H9 (cell line): ENCODE measurements at regions not wholly inside any gene's neighbourhood (a gene's known extent, or its start where the extent isn't known, plus 50 kb on each side); places are given as distances from the start of the nearest gene placed in this dataset.

Source experiments
- DNase-seq: peaks from one replicate; pipeline ENCODE4 v3.0.0-alpha.2; 2017
- H2AFZ ChIP-seq: one replicate; pipeline ENCODE4 v1.6.1; 2013; ENCODE audit warnings: mild to moderate bottlenecking, low read length, control low read depth, moderate library complexity
- H2AK5ac ChIP-seq: 2 replicates; pipeline ENCODE4 v1.6.1; 2013; ENCODE audit warnings: low read length, control low read depth, mixed read lengths; ENCODE audit not compliant: insufficient read length
- H2BK120ac ChIP-seq: one replicate; pipeline ENCODE4 v1.6.1; 2013; ENCODE audit warnings: low read depth, mild to moderate bottlenecking, low read length, control low read depth, inconsistent platforms; ENCODE audit not compliant: poor library complexity, severe bottlenecking
- H2BK12ac ChIP-seq: 2 replicates; pipeline ENCODE4 v1.6.1; 2013; ENCODE audit warnings: low read length, control low read depth, mixed read lengths, low read depth; ENCODE audit not compliant: insufficient read length
- H2BK15ac ChIP-seq: 2 replicates; pipeline ENCODE4 v1.6.1; 2013; ENCODE audit warnings: low read depth, low read length, control low read depth
- H2BK20ac ChIP-seq: one replicate; pipeline ENCODE4 v1.6.1; 2013; ENCODE audit warnings: low read depth, mild to moderate bottlenecking, low read length, control low read depth, inconsistent platforms; ENCODE audit not compliant: poor library complexity, severe bottlenecking
- H2BK5ac ChIP-seq: 2 replicates; pipeline ENCODE4 v1.6.1; 2013; ENCODE audit warnings: low read length, control low read depth, mixed read lengths; ENCODE audit not compliant: insufficient read length
- H3K14ac ChIP-seq: 2 replicates; pipeline ENCODE4 v1.6.1; 2013; ENCODE audit warnings: low read length, control low read depth; ENCODE audit not compliant: insufficient read depth
- H3K18ac ChIP-seq: 2 replicates; pipeline ENCODE4 v1.6.1; 2013; ENCODE audit warnings: low read depth, mild to moderate bottlenecking, mixed read lengths, low read length, control low read depth; ENCODE audit not compliant: insufficient read length
- H3K23ac ChIP-seq: 2 replicates; pipeline ENCODE4 v1.6.1; 2013; ENCODE audit warnings: low read length, control low read depth, mixed read lengths, low read depth; ENCODE audit not compliant: insufficient read length
- H3K23me2 ChIP-seq: 2 replicates; pipeline ENCODE4 v1.6.1; 2013; ENCODE audit warnings: low read depth, mild to moderate bottlenecking, mixed read lengths, low read length, control low read depth; ENCODE audit not compliant: insufficient read length, poor library complexity, severe bottlenecking
- H3K27ac ChIP-seq: 2 replicates; pipeline ENCODE4 v1.5.1; 2013; ENCODE audit warnings: low read length, control low read depth, mixed read lengths, low read depth; ENCODE audit not compliant: insufficient read length
- H3K27me3 ChIP-seq: 2 replicates; pipeline ENCODE4 v1.6.1; 2013; ENCODE audit warnings: low read length, control low read depth, inconsistent platforms; ENCODE audit not compliant: insufficient read depth
- H3K4ac ChIP-seq: 2 replicates; pipeline ENCODE4 v1.6.1; 2013; ENCODE audit warnings: low read depth, mild to moderate bottlenecking, control low read depth, inconsistent platforms, low read length, moderate library complexity
- H3K4me1 ChIP-seq: 2 replicates; pipeline ENCODE4 v1.6.1; 2013; ENCODE audit warnings: low read length, control low read depth, inconsistent platforms; ENCODE audit not compliant: insufficient read depth
- H3K4me2 ChIP-seq: 2 replicates; pipeline ENCODE4 v1.6.1; 2013; ENCODE audit warnings: low read length, control low read depth, mixed read lengths; ENCODE audit not compliant: insufficient read length, insufficient read depth
- H3K56ac ChIP-seq: 2 replicates; pipeline ENCODE4 v1.6.1; 2013; ENCODE audit warnings: low read depth, mild to moderate bottlenecking, mixed read lengths, low read length, control low read depth; ENCODE audit not compliant: insufficient read length
- H3K79me1 ChIP-seq: 2 replicates; pipeline ENCODE4 v1.6.1; 2013; ENCODE audit warnings: low read depth, mild to moderate bottlenecking, moderate library complexity, low read length, control low read depth, inconsistent platforms; ENCODE audit not compliant: insufficient read depth, poor library complexity, severe bottlenecking
- H3K79me2 ChIP-seq: 2 replicates; pipeline ENCODE4 v1.6.1; 2013; ENCODE audit warnings: low read length, control low read depth, inconsistent platforms; ENCODE audit not compliant: insufficient read depth
- H3K9ac ChIP-seq: 2 replicates; pipeline ENCODE4 v1.6.1; 2013; ENCODE audit warnings: low read length, control low read depth, mixed read lengths; ENCODE audit not compliant: insufficient read length; ENCODE audit errors: extremely low read depth
- H3K9me3 ChIP-seq: one replicate; pipeline ENCODE4 v1.6.1; 2013; ENCODE audit warnings: low read depth, low read length, inconsistent platforms; ENCODE audit not compliant: control insufficient read depth
- H3T11ph ChIP-seq: one replicate; pipeline ENCODE4 v1.6.1; 2013; ENCODE audit warnings: mild to moderate bottlenecking, low read length, control low read depth, inconsistent platforms
- H4K20me1 ChIP-seq: one replicate; pipeline ENCODE4 v1.6.1; 2013; ENCODE audit not compliant: control insufficient read depth, insufficient read length, insufficient read depth
- H4K5ac ChIP-seq: 2 replicates; pipeline ENCODE4 v1.6.1; 2013; ENCODE audit warnings: low read depth, mild to moderate bottlenecking, mixed read lengths, low read length, control low read depth; ENCODE audit not compliant: insufficient read length
- H4K8ac ChIP-seq: replicated peaks from 2 replicates; pipeline ENCODE4 v1.6.1; 2013; ENCODE audit warnings: low read length, control low read depth, mixed read lengths, low read depth; ENCODE audit not compliant: insufficient read length
- H4K91ac ChIP-seq: 2 replicates; pipeline ENCODE4 v1.6.1; 2013; ENCODE audit warnings: low read depth, mild to moderate bottlenecking, moderate library complexity, mixed read lengths, low read length, control low read depth; ENCODE audit not compliant: insufficient read length
- H3K27ac Mint-ChIP-seq, 3 experiments: 2 replicates in 2 of 3; 3 replicates in 1 of 3; pipeline ENCODE4 v1.8.0; 2020 to 2021; ENCODE audit warnings: mixed read lengths in 3 of 3, mild to moderate bottlenecking in 1 of 3, moderate library complexity in 1 of 3
- H3K27me3 Mint-ChIP-seq: 2 replicates; pipeline ENCODE4 v1.8.0; 2021; ENCODE audit warnings: low read depth, mild to moderate bottlenecking, moderate library complexity, mixed read lengths
- H3K36me3 Mint-ChIP-seq, 3 experiments: 2 replicates in 2 of 3; 3 replicates in 1 of 3; pipeline ENCODE4 v1.8.0; 2020 to 2021; ENCODE audit warnings: low read depth in 3 of 3, mixed read lengths in 3 of 3; ENCODE audit not compliant: insufficient read depth in 1 of 3
- H3K4me1 Mint-ChIP-seq, 2 experiments: 2 replicates each; pipeline ENCODE4 v1.8.0; 2020; ENCODE audit warnings: mixed read lengths in 2 of 2
- H3K4me3 Mint-ChIP-seq, 2 experiments: 2 replicates in 1 of 2; 3 replicates in 1 of 2; pipeline ENCODE4 v1.8.0; 2020 to 2021; ENCODE audit warnings: mild to moderate bottlenecking in 2 of 2, mixed read lengths in 2 of 2, moderate library complexity in 1 of 2
- H3K9me3 Mint-ChIP-seq, 2 experiments: 2 replicates in 1 of 2; 3 replicates in 1 of 2; pipeline ENCODE4 v1.8.0; 2020; ENCODE audit warnings: mild to moderate bottlenecking in 2 of 2, mixed read lengths in 2 of 2, moderate library complexity in 1 of 2
- CTCF ChIP-seq: fragments of 200-600 bp; sonication (generic); conservative IDR thresholded peaks from 3 replicates; pipeline ENCODE4 v1.8.0; 2021; ENCODE audit warnings: antibody characterized with exemption, mild to moderate bottlenecking
- WGBS: extraction: QIAGEN DNeasy Blood & Tissue Kit; methylation state at CpG from one replicate; pipeline ENCODE4 v1.1.7; 2013; ENCODE audit warnings: missing lambda C conversion rate, low lambda C conversion rate, mixed read lengths; ENCODE audit not compliant: insufficient read length; ENCODE audit errors: extremely low coverage; 5-methylcytosine and 5-hydroxymethylcytosine counted together

GRCh38 chr17:77894126-77894956, 64.2 kb upstream of the TNRC6C start:
- H4K5ac ChIP-seq: no peak overlapping the region
- no peak overlapping the region for H4K8ac ChIP-seq
- TF ChIP-seq CTCF: no peak
- H3K4me1 ChIP-seq: no peaks in the 10 kb centered on the region
- H2AK5ac ChIP-seq: no peak overlapping the region
- H2BK15ac ChIP-seq: no peak overlapping the region
- H3K18ac ChIP-seq: no peak overlapping the region
- H3K23me2 ChIP-seq: no peaks in the 10 kb centered on the region
- H3K4me3 Mint-ChIP-seq: no peak overlapping the region; a peak in 1 of 5 replicates
- H2BK12ac ChIP-seq: no peak overlapping the region
- no peaks in the 10 kb centered on the region for H3K79me2 ChIP-seq
- H3K9me3 ChIP-seq: no peaks in the 10 kb centered on the region
- H3K79me1 ChIP-seq: no peaks in the 10 kb centered on the region
- H3K27ac ChIP-seq: no peak overlapping the region
- H3K4me1 Mint-ChIP-seq: peaks cover 6 to 18% of the 10 kb centered on the region in 2 experiments
- WGBS: no CpG with 5 or more reads among the region's 14 CpGs
- H3K27me3 ChIP-seq: no peaks in the 10 kb centered on the region
- H3K56ac ChIP-seq: no peak overlapping the region
- no peak overlapping the region; a peak in 3 of 7 replicates for H3K27ac Mint-ChIP-seq
- H4K20me1 ChIP-seq: no peaks in the 10 kb centered on the region
- no peak overlapping the region for H3K4ac ChIP-seq
- no peak overlapping the region for H2BK20ac ChIP-seq
- no peak overlapping the region for H3T11ph ChIP-seq
- H2BK120ac ChIP-seq: no peak overlapping the region
- no peak overlapping the region for H2BK5ac ChIP-seq
- no peak overlapping the region for H3K23ac ChIP-seq
- H3K36me3 Mint-ChIP-seq: no peaks in the 10 kb centered on the region; a peak in 1 of 7 replicates
- H3K27me3 Mint-ChIP-seq: peaks cover 10% of the 10 kb centered on the region
- no peak for DNase-seq
- no peak overlapping the region for H3K4me2 ChIP-seq
- no peak overlapping the region for H3K14ac ChIP-seq
- H3K9me3 Mint-ChIP-seq: no peaks in the 10 kb centered on the region
- H4K91ac ChIP-seq: no peak overlapping the region
- H2AFZ ChIP-seq: no peak overlapping the region
- H3K9ac ChIP-seq: no peak overlapping the region
